HT-29 (cell line): ENCODE measurements at regions not wholly inside any gene's neighbourhood (a gene's known extent, or its start where the extent isn't known, plus 50 kb on each side); places are given as distances from the start of the nearest gene placed in this dataset.
"Not testable (repeated sequence)": the region's sequence is repeated elsewhere in the genome, so short reads cannot be mapped to it uniquely, and the experiment has no call there.

Experiments used
- DNase-seq: peaks from one replicate; pipeline ENCODE4 v3.0.0-alpha.2; 2015; ENCODE audit warnings: low spot score

DNA sequence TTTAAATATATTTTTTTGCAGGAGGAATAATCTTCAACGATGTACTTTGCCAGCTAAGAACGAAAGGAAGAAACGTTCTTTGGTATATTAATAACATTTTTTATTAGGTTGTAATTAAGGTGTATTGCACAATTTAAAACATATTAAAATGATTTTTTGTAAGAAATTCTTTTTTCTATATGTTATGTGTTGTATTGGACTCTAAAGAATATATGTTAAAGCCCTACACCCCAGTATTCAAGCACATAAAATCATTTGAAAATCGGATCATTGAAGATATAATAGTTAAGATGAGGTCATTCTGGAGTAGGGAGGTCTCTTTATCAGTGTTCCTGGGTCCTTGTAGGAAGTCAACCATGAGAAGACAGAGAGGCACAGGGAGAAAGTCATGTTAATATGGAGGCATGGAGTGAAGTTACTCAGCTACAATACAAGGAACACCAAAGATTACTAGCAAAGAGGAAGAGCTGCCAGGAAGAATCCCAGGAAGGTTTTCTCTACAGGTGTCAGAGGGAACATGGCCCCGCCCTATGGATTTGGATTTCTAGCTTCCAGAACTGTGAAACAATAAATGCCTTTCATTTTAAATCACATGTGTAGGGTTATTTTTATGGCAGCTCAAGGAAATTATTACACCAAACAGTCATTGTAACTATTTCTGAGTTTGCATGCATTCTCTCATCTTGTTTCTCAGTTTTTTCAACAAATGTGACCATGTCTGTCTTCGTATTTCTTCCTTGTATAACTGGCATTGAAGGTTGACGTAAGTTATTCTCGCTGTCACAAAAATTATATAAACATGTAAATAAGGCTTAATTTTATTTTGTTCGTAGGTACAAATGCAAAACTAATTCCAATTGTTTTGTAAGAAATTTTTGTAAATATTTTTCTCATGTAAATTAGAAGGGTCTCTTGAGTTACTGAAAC is 75.4 kb upstream of the VPREB1 start:
- DNase-seq: no peak

DNA sequence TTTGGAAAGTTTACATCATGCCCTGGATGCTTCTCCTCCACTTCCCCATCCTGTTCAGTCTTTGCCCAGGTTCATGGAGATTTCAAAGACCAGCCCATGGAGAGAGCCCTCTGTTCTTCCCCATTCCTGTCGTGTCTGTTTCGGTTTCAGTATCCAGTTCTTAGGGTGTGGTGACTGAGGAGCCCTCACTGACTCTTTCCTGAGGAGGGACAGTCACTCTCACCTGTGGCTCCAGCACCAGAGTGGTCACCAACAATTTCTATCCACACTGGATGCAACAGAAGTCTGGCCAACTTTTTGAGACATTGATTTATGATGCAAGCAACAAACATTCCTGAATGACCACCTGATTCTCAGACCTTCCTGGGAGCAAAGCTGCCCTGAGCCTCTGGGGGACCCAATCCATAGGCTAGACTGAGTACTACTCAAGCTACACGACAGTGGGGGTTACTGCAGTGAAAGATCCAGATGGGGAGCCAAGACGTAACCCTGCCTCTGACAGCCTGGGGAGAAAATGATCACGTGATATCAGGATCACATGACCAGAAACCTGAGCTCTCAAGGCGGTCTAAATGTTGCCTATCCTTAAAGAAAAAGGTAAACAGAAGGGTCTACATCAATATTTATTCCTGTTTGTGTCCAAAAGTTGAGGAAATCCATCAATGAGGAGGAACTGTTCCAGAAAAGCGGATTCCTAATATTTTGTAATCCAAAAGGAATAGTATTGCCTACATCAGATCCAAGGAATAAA is 76.2 kb upstream of the VPREB1 start:
- DNase-seq: peak; percentile 22

DNA sequence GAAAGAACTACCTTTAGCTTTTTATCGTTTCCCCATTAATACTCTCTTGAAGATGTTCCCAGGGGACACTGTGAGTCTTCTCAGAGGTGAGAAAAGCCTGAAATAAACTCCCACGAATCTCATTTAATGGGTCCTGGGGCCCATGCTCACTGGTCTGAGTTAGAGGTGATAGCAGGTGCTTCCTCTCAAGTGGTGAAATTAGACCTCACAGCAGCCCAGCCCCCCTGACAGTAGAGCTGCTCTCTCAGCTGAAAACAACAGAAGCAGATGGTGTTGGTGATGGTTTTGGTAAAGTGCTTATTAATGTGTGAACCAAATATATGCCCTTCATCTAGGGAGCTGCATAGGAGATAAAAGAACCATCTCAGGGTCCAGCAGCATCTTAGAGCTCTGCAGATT is 76.8 kb upstream of the VPREB1 start:
- no peak for DNase-seq

DNA sequence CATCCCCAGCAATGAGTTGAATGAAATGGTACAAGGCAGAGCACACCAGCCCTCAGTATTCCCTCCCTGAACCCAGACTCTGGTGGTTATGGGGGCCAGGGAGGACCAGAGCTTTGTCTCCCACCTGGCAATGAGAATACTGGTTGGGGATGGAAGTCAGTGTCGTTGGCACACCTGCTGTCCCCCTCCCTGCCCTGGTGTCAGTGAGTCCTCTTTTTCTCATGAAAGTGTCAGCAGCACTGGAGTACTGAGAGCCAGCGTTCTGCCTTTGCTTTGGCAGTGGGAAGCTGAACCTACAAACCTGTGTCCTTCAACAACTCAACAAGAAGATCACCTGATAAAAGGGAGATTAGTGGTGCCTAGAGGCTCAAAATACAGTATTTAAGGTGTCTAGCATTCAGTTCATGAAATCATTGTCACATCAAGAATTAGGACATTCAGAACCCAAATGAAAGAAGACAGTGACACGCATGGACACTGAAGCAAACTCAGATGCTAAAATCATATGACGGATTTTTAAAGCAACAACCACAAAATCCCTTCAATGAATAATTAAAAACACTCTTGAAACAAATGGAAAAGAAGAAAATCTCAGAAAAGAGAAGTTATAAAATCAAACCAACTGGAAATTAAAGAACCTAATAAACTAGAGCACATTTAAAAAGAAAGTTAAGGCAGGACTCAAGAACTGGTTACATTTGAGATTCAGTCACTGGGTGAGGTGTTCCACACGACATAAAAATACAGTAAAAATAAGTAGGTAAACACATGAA is 77.5 kb upstream of the VPREB1 start:
- DNase-seq: no peak

DNA sequence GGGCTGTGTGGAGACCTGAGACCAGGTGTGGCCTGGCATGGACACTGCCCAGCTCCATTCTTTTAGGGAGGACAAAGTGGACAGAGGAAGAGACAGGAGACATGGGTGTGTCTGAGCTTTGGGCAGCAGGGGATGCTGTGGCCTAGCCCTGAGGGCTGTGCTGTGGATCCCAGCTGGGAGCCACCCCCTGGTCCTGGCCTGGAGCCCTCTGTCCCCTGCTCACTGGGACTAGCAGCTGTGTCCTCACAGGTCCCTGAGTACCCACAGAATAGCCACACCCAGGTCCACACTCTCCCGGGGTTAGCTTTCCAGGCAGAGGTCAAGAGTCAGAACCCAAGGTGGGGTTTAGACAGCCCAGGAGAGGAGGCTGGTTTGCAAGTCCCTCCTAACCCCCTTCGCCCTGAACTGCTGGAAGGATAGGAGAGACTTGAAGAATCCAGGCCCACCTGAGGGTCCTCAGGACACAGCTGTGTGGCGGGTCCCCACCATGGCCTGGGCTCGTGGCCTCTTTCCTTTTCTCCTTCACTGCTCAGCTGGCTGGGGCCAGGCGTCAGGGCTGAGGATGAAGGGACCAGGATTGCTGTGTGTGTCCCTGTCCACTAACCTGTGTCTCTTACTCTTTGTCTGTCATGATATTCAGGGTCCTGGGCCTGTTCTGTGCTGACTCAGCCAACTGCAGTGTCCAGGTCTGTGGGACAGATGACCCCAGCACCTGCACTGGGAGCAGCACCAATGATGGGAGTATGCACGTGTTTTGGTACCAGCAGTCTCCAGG is 78.5 kb upstream of the VPREB1 start:
- DNase-seq: no peak

DNA sequence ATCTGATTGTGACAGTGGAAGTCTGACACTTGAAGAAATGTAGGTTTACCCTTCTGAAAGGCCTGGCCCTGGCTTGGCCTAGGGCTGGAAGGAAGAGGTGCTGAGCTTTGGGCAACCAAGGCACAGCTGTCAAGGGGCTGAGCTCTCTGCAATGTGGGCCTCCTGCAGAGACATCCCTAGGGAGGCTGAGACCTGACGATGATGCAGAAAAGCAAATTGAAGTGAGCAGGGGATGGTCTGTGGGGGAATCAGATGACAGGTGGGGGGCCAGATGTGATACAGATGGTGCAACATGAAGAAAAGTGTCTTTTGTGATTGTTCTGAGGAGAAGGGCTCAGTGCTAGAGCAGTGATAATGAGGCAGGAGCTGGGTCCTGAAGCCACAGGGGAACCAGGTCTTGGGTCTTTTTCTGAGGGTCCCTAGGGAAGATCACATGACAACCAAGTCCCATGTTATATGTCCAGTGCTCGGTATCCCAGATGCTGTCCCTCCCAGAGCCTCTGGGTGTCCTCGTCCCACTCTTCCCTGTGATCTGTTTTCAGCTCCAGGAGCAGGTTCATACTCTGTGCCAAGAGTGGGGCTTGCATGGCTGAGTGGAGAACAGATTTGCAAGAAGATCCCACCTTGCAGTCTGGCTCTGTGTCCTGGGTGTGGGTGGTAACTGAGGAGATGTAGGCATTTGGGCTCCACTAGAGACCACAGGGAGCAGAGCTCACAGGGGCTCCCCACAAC is 79.9 kb upstream of the VPREB1 start:
- DNase-seq: no peak

DNA sequence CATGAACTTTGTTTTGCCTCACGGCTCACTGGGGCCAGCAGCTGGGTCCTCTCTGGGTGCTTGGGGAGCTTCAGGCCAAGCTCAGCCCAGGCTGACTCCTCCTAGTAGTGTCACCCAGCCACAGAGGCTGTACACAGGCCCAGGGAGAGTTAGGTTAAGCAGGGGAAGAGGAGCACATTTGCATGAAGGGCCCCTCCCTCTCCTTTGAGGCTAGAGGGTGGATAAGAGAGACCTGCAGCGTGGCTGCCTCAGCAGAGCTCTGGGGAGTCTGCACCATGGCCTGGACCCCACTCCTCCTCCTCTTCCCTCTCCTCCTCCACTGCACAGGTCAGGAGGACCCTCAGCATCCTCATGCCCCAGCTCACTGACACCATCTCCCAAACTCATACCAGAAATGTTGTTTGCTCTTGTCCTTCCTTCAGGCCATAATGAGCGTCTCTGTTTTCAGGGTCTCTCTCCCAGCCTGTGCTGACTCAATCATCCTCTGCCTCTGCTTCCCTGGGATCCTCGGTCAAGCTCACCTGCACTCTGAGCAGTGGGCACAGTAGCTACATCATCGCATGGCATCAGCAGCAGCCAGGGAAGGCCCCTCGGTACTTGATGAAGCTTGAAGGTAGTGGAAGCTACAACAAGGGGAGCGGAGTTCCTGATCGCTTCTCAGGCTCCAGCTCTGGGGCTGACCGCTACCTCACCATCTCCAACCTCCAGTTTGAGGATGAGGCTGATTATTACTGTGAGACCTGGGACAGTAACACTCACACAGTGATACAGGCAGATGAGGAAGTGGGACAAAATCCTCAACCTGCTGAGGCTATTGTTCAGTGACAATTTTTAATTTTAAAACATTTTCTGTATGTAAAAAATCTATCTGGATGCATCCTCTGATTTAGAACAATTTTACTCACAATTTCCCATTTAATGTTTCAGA is 82.4 kb upstream of the VPREB1 start:
- no peak for DNase-seq

DNA sequence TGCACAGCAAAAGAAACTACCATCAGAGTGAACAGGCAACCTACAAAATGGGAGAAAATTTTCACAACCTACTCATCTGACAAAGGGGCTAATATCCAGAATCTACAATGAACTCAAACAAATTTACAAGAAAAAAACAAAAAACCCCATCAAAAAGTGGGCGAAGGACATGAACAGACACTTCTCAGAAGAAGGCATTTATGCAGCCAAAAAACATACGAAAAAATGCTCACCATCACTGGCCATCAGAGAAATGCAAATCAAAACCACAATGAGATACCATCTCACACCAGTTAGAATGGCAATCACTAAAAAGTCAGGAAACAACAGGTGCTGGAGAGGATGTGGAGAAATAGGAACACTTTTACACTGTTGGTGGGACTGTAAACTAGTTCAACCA is 83.8 kb upstream of the VPREB1 start:
- DNase-seq: not testable (repeated sequence)

DNA sequence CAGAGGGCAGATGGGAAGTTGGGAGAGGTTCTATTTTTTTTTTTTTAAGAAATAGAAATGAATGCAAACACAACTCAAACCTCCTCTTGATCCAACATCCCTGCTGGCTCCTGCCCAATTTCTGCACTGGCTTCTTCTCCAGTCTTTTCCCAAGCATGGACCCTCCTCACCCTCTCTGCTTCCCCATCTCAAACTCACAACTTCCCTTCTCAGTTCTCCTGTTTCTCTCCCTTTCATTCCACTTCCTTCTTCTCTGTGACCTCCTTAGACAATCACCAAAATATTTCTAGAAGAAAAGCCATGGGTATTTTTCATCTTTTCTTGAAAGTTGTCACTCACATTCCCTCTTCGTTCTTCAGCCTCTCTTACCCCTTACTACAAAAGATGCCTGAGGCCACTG is 85.2 kb upstream of the VPREB1 start:
- no peak for DNase-seq

DNA sequence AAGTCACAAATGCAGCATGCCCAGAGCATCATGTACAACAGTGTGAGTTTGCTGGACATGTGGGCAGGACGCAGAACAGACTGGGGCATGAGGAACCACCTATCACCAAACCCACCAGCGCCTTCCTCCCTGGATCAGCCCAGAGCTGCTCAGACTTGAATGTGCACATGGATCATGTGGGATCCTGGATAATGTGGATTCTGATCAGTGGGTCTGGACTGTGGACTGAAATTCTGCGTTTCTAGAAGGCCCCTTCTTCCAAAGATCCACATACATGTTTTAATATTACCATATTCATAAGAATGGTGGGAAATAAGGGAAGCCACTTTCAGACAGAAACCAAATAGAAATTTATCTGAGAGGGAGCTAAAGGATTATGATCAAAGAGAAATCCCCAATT is 85.6 kb upstream of the VPREB1 start:
- no peak for DNase-seq

DNA sequence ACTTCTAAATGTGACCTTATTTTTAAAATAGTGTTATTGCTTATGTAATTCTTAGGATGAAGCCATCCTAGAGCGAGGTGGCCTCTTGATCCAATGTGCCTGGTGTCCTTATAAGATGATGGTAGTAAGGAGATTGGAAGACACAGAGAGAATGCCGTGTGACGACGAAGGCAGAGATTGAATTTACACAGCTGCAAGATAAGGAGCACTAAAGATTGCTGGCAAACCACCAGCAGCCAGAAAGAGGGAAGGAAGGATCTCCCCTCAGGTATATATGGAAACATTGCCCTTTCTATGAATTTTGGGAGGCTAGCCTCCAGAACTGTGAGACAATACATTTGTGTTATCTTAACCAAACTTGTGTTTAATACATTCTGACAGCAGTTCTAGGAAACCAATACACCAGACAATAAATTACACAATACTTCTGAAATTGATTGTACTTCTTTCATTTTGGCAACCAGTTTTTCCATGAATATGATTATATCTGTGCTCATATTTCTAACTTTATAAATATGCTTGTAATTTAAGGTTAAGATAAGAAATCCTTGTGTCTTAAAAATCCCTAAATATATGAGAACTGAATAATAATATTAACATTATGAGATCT is 86.3 kb upstream of the VPREB1 start:
- no peak for DNase-seq

DNA sequence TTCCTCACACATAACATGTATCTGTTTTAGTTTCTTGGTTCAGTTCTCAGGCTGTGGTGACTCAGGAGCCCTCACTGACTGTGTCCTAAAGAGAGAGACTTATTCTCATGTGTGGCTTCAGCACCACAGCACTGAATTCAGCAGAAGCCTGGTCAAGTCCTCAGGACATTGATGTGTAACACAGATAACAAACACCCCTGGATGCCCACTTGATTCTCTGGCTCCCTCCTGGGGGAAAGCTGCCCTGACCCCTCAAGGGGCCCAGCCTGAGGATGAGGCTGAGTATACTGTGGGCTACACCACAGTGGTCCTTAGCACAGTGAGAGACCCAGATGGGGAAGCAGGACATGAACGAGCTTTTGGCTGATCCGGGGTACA is 87.2 kb upstream of the VPREB1 start:
- DNase-seq: no peak

DNA sequence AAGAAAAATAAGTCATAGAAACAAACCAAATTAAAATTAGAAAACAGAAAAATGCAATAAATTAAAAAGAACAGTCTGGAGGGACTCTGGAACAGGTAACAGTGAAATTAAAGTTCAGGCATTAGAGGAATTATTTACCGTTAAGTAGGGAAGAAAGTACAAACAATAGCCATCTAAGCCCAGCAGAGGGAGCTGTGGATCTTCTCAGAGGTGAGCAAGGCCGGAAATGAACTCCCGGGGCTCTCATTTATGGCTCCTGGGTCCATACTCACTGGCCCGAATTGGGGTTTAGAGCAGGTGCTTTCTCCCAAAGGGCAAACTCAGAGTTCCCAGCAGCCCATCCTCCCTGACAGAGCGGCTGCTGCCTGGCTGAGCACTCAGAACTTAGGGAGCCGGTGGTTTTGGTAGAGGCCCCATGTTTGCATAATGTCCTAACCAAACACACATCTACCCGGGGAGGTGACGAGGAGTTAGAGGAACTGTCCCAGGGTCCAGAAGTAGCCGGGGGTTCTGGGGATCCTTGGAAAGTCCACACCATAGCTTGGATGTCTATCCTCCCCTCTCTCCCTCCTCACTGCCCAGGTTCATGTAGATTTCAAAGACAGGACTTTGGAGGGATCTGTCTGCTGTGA is 87.8 kb upstream of the VPREB1 start:
- DNase-seq: peak; percentile 66

DNA sequence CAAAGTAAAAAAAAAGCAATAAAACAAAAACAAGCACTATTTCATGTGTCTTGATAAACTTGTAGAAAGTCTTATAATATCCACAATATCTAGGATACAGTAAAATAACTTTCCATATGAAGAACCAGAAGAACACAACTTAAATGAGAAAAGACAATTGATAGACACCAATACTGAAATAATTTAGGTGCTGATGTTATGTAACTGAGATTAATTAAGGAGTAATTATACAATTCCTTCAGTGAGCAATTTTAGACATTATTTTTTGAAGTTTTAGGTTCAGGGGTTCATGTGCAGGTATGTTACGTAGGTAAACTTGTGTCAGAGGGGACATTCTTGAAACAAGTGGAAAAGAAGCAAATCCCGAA is 88.3 kb upstream of the VPREB1 start:
- DNase-seq: no peak

DNA sequence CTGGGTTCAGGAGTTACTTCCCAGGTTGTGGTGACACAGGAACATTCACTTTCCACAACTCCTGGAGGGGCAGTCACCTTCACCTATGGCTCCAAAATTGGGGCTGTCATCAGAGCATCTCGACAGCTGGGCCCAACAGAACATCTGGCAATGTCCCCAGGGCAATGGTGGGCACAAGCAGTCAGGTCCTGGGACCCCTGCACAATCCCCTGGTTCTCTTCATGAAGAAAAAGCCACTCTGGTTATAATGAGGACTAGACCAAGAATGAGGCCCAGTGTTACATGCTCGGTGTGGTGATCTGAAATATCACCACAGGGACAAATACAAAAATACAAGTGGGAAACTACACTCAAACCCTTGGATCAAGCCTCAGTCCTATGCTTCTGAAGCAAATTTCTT is 89.0 kb upstream of the VPREB1 start:
- no peak for DNase-seq

DNA sequence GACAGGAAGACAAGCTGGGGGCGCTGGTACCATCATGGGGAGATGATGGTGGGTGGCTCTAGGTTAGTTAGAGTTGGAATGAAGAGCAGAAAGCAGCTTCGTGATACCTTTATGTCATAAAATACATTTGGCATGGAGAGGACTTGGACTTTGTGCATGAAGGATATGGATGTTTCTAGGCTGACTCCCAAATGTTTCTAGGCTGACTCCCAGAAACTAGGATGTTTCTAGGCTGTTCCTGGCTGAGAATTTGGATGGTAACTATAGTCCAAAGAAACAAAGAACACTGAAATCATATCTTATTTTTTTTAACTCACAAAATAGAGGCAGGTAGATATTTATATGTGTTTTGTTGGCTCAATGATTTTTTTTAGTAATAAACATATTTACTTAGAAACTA is 89.4 kb upstream of the VPREB1 start:
- no peak for DNase-seq

DNA sequence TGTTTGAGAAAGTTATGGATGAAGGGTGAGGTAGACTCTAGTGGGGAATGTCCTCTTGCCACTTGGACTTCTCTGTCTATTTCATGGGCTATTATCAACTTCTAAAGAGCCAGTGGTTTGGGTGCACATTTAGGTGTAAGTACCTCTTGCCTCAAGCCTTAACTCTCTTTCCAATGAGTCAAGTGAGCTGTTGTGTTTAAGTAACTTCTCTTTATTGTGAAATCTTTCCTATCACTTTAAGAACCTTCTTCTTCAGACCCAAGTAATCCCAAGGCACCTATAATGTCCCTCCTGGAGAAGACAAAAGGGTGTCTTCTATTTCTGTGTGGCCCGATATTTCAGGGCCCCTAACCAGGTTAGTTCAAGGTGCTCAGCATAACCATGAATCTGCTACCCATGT is 90.5 kb upstream of the VPREB1 start:
- DNase-seq: no peak

DNA sequence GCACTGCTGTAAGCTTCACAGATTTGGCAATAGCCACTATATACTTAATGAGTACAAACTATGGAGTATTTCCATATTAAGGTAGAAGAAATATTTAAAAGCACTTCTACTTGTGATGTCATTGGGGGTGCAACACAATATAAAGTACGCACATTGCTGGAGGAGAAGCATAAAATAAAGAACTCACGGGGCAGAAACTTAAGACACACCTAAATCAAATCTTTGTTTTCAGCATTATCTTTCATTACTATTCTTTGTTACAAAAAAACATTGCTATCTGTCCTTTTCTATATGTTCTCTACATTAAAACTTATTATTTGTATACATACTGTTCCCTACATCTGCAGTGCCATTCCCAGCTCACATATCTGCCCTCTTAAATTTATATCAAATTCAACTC is 93.3 kb upstream of the VPREB1 start:
- DNase-seq: no peak

DNA sequence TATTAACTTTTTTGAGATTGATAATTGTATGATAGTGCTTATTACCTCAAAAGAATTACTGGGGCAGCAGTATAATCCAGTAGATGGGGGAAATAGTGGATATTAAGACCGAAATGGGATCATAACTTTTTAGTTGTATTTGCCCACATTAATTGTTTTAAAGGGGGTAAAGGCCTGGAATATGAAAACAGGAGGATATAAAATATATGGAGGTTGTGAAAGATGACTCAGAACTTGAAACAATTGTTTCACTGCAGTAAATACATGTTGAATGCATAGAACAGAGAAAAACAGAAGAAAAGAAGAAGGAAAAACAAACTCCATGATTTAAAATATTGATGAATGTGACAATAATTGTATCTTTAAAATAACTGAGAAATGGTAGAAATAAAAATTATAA is 94.1 kb upstream of the VPREB1 start:
- DNase-seq: no peak
